ENCODE measurements at regions not wholly inside any gene's neighbourhood (a gene's known extent, or its start where the extent isn't known, plus 50 kb on each side); places are given as distances from the start of the nearest gene placed in this dataset.
"Not testable (repeated sequence)": the region's sequence is repeated elsewhere in the genome, so short reads cannot be mapped to it uniquely, and the experiment has no call there.

- DNase-seq = no peak
These were observed 388.5 kb upstream of the UBE2E3 start for GRCh38 chr2:180591947-180592346.

DNA sequence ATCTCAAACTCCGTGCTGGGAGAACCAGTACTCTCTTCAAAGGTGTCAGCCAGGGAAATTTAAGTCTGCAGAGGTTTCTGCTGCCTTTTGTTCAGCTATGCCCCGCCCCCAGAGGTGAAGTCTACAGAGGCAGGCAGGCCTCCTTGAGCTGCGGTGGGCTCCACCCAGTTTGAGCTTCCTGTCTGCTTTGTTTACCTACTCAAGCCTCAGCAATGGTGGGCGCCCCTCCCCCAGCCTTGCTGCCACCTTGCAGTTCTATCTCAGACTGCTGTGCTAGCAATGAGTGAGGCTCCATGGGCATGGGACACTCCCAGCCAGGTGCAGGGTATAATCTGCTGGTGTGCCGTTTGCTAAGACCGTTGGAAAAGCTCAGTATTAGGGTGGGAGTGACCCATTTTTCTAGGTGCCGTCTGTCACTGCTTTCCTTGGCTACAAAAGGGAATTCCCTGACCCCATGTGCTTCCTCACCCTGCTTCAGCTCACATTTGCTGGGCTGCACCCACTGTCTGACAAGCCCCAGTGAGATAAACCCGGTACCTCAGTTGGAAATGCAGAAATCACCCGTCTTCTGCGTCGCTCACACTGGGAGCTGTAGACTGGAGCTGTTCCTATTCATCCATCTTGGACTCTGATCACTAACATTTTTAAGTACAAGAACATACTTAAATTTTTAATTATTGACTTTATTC lies 389.2 kb upstream of the UBE2E3 start:
- DNase-seq = not testable (repeated sequence)

GRCh38 chr2:180583441-180584140 lies 396.8 kb upstream of the UBE2E3 start:
- DNase-seq = no peak

GRCh38 chr2:180579388-180579787 lies 401.0 kb upstream of the UBE2E3 start:
- DNase-seq = no peak

DNA sequence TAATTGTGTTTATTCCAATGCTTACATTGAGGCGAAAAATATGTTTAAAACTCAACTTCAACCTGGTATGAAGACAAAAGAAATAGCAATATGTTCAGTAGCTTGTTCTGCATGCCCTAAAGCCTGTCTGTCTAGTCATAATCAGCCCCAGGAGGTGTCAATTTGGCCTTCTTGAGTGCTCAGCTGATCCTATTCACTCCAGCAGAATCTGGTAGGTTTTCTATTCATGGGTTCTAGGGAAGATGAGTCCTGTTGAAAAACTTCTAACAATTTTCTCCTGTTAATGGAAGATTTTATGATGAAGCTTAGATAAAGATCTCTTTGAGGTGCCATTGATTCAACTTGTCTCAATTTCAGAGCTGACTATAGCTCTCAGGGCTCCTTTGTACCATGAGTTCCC lies 402.0 kb upstream of the UBE2E3 start:
- no peak for DNase-seq

DNA sequence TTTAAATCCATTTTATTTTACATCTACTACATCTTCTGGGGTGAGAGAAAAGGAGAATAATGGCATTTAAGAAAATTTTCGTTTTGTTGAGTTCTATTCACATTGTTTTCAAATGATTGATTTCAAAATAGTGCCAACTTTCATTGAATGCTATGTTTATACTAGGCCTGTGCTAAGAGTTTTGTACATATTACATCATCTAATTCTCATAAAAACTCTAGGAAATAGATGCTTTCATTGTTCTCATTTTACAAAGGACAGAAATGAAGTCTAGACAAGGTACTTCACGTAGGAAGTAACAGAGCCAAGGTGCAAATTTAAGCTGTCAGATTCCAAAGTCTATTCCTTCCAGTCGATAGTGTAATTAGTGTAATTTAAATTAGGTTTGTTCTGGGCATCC lies 402.8 kb upstream of the UBE2E3 start:
- no peak for DNase-seq

- no peak for DNase-seq
These were observed 406.5 kb upstream of the UBE2E3 start for GRCh38 chr2:180573951-180574350.

GRCh38 chr2:180572346-180572745 lies 408.1 kb upstream of the UBE2E3 start:
- DNase-seq = no peak

DNA sequence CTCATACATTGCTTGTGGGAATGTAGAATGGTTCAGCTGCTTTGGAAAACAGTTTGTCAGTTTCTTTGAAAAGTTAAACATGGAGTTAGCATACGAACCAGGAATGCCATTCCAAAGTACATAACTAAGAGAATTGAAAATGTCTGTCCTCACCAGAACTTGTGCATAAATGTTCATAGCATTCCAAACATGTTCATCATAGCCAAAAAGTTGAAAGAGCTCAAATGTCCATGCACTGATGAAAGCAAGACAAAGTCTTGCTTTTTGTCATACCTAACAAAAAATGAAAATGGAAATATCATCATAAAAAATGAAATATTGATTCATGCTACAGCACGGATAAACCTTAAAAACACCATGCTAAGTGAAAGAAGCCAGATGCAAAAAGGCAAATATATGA lies 408.8 kb upstream of the UBE2E3 start:
- no peak for DNase-seq

DNA sequence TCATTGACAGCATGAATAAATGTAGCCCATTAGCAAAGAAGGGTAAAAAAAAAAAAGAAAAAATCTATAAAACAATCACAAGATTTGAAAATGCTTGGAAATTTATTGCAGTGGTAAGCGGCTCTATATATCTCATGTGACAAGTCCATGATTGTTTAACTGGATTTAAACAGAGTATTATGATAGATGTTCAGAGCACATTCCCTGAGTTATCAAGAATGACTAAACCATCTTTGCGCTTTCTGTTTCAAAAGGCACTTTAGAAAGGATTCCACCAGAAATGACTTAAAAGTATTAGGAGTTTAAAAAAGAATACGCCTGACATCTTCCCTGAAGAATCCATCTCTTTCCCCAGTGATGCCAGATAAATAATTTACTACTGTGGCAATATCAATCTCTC lies 409.5 kb upstream of the UBE2E3 start:
- no peak for DNase-seq

DNA sequence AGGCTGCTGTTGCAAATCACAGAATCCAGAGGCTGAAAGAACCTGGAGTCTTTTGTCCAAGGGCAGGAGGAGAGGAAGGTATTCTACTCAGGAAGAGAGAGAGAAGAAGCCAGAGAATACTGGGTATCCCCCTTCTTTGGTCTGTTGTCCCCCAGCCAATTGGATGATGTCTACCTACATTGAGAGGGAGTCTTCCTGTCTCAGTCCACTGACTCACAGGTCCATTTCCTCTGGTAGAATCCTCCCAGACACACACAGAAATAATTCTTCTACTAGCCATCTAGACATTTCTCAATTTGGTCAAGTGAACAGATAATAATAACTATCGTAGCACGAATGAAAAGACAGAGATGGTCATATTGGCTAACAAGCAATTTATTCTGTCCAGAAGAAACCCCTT lies 416.4 kb upstream of the UBE2E3 start:
- DNase-seq = no peak

DNA sequence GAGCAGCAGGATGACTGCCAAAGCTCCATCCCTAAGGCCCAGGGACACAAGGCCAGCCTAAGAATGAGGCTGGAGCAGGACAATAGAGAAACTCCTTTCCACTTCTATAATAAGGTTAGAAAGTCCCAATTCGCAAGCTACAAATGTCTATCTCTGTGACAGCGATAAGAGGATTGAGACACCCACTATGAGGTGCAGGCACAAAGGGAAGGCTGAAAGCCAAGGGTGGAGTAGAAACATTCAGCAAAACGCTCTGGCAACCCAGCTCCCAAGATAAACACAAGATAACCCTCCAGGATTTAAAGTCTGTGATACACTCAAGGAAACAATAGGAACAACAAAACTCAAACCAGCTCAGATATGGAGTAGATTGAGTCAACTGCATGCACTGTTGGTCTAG lies 418.0 kb upstream of the UBE2E3 start:
- no peak for DNase-seq

GRCh38 chr2:180559771-180560170 lies 420.6 kb upstream of the UBE2E3 start:
- no peak for DNase-seq

- no peak for DNase-seq
These were observed 421.4 kb upstream of the UBE2E3 start for GRCh38 chr2:180559038-180559437.

DNA sequence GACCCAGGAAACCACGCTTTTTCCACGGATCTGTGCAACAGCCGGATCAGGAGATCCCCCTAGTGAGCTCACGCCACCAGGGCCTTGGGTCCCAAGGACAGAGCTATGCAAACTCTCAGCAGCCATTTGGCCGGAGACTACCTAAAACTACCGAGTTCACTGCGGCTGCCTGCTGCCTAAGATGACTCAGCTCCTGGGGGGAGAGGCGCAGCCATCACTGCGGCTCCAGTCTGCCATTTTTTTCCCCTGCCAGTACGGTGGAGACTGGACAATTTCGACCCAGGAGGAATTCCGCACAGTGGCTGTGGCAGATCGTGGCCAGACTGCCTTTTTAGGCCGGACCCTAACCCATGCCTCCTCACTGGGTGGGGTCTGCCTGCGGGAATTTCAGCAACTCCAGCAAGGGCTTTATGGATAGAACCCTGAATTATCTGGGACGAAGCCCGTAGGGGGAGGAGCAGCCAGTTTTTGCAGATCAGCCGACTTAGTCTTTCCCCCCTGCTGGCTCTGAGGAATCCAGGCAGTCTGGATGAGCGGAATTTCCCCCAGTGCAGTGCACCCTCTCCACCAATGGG lies 424.9 kb upstream of the UBE2E3 start:
- DNase-seq = no peak

DNA sequence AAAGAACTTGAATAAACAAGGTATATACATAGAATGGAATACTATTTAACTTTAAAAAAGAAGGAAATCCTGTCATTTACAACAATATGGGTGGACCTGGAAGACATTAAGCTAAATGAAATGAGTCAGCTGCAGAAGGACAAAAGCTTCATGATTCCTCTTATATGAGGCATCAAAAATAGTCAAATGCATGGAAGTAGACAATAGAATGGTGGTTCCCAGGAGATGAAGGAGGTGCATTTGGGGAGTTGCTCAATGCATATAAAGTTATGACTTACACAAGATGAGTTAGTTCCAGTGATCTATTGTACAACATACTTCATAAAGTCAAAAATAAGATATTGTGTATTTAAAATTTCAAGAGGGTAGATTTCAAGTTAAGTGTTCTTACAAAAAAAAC lies 426.1 kb upstream of the UBE2E3 start:
- DNase-seq = no peak

GRCh38 chr2:180553094-180553715 lies 427.2 kb upstream of the UBE2E3 start:
- DNase-seq = no peak

GRCh38 chr2:180542511-180542910 lies 437.9 kb upstream of the UBE2E3 start:
- no peak for DNase-seq

GRCh38 chr2:180540761-180541160 lies 439.6 kb upstream of the UBE2E3 start:
- DNase-seq = no peak

DNA sequence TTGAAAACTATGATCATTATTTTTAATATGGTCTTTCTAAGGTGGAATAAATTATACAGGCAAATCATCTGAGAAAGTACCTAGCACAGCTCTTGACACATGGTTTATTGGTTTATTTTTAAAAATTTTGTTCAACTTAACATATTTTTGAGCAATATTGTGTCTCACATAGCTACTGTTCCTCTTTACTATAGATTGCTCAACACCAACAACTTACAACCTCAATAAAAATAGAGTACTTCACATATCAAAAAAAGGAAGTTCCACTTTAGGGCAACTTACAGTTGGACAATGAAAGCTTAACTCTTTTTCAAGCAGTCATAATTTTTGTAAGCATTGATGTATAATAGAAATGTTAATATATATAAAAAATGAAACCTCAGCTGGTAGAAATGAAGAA lies 440.9 kb upstream of the UBE2E3 start:
- DNase-seq = no peak

- DNase-seq = no peak
These were observed 445.1 kb upstream of the UBE2E3 start for GRCh38 chr2:180535289-180535688.

DNA sequence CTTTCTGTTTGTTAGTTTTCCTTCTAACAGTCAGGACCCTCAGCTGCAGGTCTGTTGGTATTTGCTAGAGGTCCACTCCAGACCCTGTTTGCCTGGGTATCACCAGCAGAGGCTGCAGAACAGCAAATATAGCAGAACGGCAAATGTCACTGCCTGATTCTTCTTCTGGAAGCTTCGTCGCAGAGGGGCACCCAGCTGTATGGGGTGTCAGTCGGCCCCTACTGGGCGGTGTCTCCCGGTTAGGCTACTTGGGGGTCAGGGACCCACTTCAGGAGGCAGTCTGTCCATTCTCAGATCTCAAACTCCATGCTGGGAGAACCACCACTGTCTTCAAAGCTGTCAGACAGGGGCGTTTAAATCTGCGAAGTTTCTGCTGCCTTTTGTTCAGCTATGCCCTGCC lies 448.6 kb upstream of the UBE2E3 start:
- not testable (repeated sequence) for DNase-seq

DNA sequence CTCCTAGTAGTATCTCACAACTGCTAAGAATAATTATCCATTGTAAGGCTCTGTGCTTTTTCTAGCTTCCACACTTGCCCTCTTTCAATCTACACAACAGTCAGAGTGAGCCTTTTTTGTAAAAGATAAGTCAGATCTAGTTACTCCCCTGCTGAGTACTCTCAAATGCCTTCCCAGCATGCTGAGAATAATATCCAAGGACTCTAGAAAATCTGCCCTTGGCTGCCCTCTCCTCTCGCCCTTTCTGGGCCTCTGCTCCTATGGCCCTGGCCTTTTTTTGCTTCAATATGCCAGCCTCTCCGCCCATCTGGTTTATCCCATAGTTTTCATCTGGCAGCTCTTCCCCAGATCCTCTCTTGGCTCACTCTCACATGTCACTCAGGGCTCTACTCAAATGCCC lies 455.9 kb upstream of the UBE2E3 start:
- no peak for DNase-seq

All from activated CD4-positive, alpha-beta T cell treated with anti-CD3 and anti-CD28 coated beads, Interleukin-2, Interleukin-6, amounts not matched to agents 100 ng/mL and 50 ng/mL, durations not matched to agents 16 hours and 8 hours (primary cell).